ENCODE measurements at regions not wholly inside any gene's neighbourhood (a gene's known extent, or its start where the extent isn't known, plus 50 kb on each side); places are given as distances from the start of the nearest gene placed in this dataset.

GRCh38 chr12:91947459-91947858, 198.2 kb downstream of the BTG1 start:
- in situ Hi-C loops (cut with HindIII; ENCODE audit: low pct_unique_long_range_greater_than_20kb, low sequenced_read_pairs) = no loop called here
- BruUV-seq (replicated peaks) = no TSS peak
- no peak for TF ChIP-seq CTCF (IDR thresholded peaks at IDR 0.05)
- Histone ChIP-seq H3K36me3 (ENCODE audit: control insufficient read depth, insufficient read depth, low read length) (no peaks in the 10 kb centered on the region), H3K4me1 (ENCODE audit: control insufficient read depth, insufficient read depth, low read length) (no peaks in the 10 kb centered on the region), H3K4me3 (ENCODE audit: low read depth in 2 of 2, low read length in 2 of 2) (no peak overlapping the region), H3K27ac (ENCODE audit: low read length) (no peak overlapping the region), H3K27me3 (ENCODE audit: control insufficient read depth, insufficient read depth, low read length) (no peaks in the 10 kb centered on the region), H3K9me3 (ENCODE audit: control insufficient read depth, insufficient read depth, low read depth, low read length) (no peaks in the 10 kb centered on the region)
- ChIA-PET POLR2A (no interaction called here), CTCF (interaction anchor here (0.6 kb wide), 1 partner anchor 119 kb away, joined by 3 read pairs; no protein-coding TSS in a partner anchor)
- ATAC-seq = no peak
- intact Hi-C loops (cut with micrococcal nuclease; ENCODE audit: unreplicated experiment) = no loop called here
- DNase-seq (ENCODE audit: low read depth, low spot score) = no peak

GRCh38 chr12:91944637-91945036, 201.0 kb downstream of the BTG1 start:
- in situ Hi-C loops (cut with HindIII; ENCODE audit: low pct_unique_long_range_greater_than_20kb, low sequenced_read_pairs) (no loop called here), intact Hi-C loops (cut with micrococcal nuclease; ENCODE audit: unreplicated experiment) (no loop called here)
- H3K36me3 ChIP-seq (ENCODE audit: control insufficient read depth, insufficient read depth, low read length) = no peaks in the 10 kb centered on the region
- no peak for TF ChIP-seq SIN3A (IDR thresholded peaks at IDR 0.05; ENCODE audit: borderline replicate concordance, insufficient read depth, low read depth, low read length)
- TF ChIP-seq REST (IDR thresholded peaks at IDR 0.05; ENCODE audit: insufficient read depth in 1 of 2, low read depth in 2 of 2, low read length in 1 of 2) = no peak
- no peak for TF ChIP-seq POLR2AphosphoS5 (IDR thresholded peaks at IDR 0.05; ENCODE audit: low read depth, low read length)
- TF ChIP-seq CTCF (IDR thresholded peaks at IDR 0.05) = no peak
- H3K4me3 ChIP-seq (ENCODE audit: low read depth in 2 of 2, low read length in 2 of 2) = no peak overlapping the region
- DNase-seq (ENCODE audit: low read depth, low spot score) (no peak), ATAC-seq (no peak)
- ChIA-PET POLR2A (no interaction called here), CTCF (no interaction called here)
- H3K4me1 ChIP-seq (ENCODE audit: control insufficient read depth, insufficient read depth, low read length) = no peaks in the 10 kb centered on the region
- no peaks in the 10 kb centered on the region for H3K27me3 ChIP-seq (ENCODE audit: control insufficient read depth, insufficient read depth, low read length)
- H3K27ac ChIP-seq (ENCODE audit: low read length) = no peak overlapping the region
- H3K9me3 ChIP-seq (ENCODE audit: control insufficient read depth, insufficient read depth, low read depth, low read length) = no peaks in the 10 kb centered on the region
- no TSS peak for BruUV-seq (replicated peaks)
